Dermis blood vessel endothelial cell (primary cell): ENCODE measurements at regions not wholly inside any gene's neighbourhood (a gene's known extent, or its start where the extent isn't known, plus 50 kb on each side); places are given as distances from the start of the nearest gene placed in this dataset.
"Not testable (repeated sequence)": the region's sequence is repeated elsewhere in the genome, so short reads cannot be mapped to it uniquely, and the experiment has no call there.

Experiments used
- DNase-seq: peaks from one replicate; pipeline ENCODE4 v3.0.0; 2010

DNA sequence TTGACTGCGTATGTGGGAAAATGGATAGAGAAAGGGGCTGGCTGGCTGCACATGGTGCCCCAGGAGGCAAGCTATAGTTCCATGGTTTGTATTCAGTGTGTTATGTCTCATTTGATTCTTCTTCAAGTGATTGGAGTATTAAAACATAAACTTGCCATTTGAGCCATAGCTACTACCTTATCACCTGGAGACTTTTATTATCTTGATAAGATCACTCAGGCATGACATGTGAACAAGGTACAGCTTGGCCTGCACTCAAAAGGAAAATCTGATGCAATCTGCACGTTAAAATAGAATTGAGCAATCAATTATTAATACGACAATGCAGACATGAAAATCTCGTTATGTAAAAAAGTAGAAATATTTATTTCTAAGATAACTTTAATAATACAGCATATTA is 116.9 kb downstream of the RND3 start:
- DNase-seq, result no peak

DNA sequence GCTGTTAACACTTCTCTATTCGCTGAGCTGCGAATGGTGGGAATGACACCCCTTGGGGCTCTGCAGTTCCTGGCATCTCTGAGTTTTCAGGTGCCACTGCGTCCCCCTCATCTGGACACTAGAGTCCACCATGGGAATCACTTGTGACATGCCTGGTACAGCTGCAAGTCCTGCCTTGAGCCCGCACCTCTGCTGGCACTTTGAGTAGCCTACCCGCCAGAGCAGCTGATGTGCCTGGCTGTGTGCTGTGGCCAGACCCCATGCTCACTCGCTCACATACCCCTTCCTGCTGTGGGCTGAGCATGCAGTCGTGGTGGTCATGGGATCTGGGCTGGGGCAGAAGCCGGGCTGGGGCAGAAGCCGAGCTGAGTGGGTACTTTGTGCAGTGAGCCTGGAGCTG is 117.6 kb downstream of the RND3 start:
- DNase-seq, result no peak

DNA sequence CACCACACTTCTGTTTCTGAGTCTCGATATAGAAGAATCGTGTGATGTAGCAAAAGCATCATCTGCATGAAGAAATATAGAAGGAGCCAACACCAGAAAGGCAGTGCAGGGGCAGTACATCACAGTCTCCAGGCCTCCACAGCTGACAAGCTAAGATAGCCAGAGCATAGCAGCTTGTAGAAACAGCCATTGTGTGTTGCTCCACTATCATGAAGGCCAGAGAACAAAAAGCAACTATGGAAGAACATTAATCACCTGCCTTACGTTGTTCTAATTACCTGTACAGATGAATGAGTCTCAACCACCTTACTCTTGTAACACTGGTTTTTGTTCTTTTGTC is 129.0 kb downstream of the RND3 start:
- no peak for DNase-seq

DNA sequence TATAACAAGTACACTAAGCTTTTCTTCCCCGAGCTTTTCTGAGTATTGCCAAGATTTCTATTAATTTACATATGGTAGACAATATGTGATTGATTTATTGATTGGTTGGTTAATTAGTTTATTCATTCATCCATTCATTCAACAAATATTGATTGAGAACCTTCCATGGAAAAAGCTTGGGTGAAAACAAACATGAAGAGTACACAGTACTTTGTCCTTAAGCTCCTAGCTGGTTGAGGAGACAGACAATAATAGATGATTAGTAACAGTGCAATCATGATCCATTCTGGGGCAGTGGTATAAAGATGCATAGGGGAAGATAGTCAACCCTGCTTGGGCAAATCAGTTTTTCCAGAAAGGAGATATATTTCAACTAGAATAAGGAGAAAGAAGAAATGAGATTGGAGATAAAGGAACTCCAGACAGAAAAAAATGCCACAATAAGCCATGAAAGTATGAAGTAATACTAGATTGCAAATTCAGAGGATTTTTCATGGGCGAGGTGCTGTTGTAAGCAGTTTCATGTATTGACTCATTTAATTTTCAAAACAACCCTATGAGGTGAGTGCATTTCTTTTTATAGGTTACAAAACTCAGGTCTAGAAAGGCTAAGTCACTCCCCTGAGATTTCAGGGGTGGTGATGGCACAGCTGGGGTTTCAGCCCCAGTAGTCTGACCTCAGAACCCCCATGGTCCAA is 129.5 kb downstream of the RND3 start:
- no peak for DNase-seq

DNA sequence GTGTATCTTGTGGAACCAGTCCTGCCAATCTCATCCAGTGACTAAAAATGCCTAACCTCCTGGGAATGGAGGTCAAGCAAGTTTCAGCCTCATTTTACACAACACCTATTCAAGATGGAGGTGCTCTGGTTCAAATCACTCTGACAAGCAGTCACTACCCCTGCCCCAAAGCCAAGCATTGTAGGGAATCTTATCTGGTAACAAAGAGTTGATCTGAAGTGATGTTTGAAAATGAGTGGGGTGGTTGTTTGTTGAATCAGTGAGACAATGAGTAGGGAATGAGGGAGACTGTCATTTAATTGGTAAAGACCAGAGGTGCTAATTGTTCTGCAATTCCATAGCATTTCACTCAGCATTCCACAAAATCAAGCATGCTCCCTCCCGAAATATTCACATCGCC is 132.0 kb downstream of the RND3 start:
- DNase-seq, result no peak

DNA sequence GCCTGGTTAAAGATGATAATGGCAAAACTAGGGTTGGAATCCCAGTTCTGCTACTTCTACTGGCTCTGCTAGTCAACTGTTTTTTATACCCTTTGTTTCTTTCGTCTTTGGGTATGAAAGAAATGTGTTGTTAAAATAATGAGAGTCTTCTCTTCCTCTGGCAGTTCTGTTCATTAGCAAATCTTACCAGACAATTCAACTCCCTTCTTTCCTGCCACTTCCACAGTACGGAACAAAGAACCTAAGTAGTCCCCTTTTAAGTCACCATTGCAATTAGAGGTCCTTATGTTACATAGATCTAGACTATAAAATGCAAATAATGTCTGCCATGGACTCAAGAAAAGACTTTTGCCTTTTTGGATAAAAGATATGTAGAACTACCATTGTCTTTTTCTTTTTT is 134.1 kb downstream of the RND3 start:
- no peak for DNase-seq

DNA sequence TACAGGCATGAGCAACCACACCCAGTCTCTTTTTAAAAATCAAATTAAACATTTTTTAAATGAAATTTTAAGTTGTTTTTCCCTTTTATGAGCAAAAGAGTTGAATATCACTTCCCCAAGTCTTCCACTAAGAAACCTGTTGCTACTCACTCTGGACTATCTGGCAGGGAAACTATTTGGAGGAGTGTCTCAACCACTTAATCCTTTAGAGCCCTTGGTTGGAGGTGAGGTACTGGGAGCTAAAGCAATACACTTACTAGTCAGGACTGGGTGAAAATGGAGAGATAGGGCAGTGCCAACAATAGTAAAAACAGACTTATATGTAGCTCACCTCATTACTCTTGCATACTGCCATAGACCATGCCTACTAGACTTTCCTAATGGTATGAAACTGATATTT is 135.5 kb downstream of the RND3 start:
- no peak for DNase-seq

DNA sequence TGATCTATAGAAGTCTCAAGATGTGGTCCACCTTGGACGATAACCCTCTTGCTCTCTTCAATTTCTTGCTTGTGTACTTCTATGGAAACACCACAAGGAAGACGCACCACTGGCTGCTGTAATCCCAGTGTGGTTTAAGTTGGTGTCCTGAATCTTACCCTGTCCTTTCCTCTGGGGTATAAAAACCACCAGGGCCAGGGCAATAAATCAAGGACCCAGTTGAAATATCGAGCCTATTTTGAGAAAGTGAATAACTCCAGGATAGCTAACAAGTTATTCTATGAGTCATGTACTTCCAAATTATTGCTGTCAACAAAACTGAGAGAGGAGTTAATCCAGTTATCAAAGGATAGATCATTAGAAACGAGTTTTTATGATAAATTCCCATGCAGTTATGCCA is 137.0 kb downstream of the RND3 start:
- no peak for DNase-seq

DNA sequence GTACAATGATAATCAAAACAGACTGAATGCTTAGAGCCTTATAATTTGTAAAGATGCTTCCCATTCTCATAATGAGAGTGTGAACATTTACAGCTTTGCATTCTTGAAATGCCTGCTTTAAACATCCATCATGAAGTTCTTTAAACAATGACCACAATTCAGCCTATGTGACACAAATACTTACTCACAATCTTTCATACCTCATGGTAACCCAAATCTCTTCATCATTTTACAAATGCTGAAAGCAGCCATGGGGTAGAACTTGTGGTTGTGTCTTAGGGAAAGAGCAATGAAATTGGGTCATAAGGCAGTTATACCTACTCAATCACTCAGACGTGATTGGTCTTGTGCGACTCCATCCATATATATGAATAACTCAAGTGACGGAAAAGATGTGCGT is 140.7 kb downstream of the RND3 start:
- no peak for DNase-seq

DNA sequence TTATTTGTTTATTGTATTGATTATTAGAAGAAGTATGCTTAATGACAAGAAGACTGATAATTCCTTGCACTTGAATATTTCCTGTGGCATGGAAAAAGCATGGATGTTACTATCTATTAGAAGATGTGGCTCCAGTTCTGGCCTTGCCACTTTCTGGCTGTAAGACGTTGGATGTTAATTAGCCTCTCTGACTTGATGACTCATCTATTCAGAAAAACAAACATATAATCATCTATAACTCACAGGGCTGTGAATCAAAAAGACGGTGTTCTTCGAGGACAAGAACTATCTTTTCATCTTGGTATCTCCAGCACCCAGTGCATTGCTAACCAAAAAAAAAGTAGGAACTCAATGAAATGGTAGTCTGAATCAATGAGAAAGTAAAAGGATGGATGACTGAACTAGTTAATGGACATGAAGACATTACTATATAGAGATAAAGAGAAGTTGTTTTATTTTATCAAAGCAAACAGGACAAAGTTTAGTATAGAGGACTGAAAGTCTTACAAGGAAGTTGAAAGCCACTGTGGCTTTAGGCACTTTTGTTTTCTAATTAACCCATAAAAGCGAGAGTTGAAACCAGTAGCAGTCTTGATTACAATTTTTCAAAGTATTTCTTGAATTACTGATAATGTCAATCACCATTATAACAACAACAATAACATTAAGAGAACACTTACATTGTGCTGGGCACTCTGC is 145.3 kb downstream of the RND3 start:
- DNase-seq, result no peak

DNA sequence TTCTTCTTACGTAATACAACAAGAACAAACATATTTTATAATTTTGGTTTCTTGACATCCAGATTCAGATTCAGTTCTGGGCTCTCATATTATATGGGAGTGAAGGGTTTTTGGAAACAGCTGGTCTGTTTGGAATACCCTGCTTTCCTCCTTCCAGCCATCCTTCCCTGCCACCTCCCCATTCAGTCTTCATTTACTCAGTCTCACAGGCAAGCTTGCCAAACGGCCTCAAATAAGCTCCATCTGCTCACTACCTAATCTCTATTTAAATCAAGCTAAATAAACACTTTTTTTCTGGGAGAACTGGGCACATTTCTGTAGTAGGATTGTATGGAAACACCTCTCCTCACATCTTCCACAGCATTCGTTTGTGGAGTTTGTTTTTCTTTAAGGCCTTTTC is 147.5 kb downstream of the RND3 start:
- no peak for DNase-seq

DNA sequence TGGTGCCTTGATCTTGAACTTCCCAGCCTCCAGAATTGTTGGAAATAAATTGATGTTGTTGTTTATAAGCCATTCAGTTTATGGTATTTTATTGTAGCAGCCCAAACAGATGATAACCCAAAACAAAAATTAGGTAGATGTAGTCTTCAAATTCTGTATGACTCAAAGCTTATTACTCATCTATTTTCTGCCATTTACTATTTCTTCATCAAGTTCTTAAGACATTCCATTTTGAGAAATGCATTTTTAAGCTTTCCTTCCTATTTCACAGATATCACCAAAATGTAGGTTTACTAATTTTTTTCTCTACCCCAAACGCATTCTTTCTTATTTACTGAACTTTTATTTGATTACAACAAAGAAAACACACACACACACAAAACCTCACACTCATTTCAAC is 148.2 kb downstream of the RND3 start:
- DNase-seq, result no peak

DNA sequence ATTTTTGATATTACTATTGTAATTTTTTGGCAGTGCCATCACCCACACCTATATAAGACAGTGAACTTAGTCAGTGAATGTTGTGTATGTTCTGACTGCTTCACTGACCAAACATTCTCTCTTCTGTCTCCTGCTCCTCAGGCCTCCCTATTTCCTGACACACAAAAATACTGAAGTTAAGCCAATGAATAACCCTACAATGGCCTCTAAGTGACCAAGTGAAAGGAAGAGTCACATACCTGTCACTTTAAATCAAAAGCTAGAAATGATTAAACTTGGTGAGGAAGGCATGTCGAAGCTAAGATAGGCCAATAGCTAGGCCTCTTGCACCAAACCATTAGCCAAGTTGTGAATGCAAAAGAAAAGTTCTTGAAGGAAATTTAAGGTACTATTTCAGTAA is 151.9 kb downstream of the RND3 start:
- no peak for DNase-seq

DNA sequence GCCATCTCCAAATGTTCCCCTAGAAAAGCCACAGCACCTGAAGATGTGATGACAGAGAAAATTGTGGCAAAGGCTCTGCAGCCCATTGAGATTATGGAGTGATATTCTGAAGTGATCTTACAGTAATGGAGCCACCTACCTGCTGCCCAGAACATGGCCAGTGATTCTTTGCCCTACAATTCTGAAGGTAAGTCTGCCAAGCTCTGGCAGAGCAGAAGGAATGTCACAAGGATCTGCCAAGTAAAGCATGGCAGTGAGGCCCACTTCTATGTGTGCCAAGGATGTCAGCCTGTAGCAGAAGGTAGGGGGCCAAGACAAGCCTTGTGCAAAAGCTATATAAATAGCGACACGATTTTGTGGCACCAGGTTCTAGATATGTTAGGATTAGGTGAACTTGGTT is 155.1 kb downstream of the RND3 start:
- no peak for DNase-seq

DNA sequence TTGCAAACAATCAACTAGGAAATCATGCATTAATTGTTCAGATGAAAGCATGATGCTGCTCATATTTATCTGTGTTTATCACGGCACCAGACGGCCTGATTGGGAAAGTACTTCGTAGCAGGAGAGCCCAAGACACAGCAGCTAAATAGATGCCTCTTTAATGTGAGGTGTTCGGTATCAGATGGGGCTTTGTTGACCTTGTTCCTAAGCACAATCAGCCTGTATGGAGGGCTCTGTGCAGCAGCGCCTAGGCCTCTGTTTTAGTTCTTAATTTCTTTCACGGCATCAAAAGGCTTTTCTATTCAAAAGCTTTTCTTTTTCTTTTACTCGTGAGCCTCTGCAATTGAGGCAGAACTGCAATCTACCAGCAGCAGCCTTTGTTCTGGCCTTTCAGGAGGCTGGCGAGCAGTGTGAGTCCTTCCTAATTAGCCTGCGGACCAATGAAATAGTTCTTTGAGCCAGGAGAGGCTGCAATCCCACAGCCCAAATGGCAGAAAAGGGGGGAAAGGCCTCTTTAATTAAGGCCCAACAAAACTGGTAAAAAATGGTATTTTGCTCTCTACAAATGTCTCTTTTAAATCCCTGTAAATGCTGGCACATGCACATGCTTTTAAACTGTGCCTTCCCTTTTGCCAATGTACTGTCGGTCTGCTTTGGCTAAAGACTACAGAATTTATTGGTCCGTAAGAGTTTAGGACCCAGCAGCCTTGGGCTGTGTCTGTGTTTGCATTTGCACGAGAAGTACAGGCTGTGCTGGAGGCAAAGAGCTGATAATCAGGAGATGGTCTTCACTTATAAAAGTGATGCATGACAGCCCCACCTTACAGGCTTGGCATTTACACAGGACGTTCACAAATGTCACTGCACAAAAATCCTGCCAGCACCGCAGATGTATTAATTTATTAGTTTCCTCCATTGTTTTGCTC is 159.6 kb downstream of the RND3 start:
- no peak for DNase-seq

DNA sequence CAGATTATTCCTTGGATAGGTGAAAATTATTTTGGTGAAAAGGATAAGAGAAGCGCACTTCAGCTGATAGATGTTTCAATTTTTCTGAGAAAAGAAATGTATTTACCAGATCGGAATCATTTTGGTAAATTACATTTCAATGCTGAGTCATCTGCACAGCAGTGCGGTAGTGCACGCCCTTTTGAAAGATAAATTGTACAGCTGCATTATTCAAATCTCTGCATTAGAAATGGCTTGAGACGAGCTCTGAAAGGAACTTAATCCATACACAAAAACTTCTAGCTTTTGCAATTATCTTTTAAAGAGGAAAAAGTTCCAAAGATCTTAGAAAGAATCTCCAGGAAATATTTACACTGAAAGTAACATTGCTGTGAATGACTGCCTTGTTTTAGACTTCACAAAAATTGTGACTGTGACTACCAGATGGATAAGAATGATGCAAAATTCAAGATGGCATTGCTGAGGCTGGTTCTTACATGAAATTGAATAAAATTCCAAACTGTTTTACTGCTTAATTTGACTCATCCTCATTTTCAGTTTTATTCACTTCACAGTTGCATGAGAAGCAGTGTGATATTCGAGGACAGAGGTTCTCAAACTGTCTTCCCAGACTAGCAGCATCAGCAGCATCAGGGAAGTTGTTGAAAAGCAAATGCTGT is 161.7 kb downstream of the RND3 start:
- DNase-seq, result no peak

DNA sequence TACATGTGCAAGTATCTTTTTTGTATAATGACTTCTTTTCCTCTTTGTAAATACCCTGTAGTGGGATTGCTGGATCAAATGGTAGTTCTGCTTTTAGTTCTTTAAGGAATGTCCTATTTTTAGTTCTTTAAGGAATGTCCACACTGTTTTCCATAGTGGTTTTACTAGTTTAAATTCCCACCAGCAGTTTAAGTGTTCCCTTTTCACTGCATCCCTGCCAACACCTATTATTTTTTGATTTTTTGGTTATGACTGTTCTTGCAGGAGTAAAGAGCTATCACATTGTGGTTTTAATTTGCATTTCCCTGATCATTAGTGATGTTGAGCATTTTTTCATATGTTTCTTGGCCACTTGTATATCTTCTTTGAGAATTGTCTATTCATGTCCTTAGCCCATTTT is 164.4 kb downstream of the RND3 start:
- not testable (repeated sequence) for DNase-seq

DNA sequence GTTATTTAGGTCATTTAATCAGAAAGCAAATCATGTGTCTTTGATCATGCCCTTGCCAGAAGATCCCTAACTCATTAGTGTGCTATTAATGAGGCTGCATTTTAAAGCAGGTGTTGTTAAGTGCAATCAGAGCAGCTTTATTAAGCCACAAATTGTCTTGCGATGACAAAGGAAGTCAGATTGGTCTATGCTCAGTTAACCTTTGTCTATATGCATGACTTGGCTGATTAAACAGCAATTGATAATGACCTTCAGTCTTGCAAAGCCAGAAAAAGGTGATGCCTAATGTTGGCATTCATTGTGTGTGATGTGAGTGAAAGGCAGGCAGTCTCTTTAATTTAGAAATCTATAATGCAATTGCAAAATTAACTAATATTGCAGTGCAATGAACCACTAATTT is 166.9 kb downstream of the RND3 start:
- no peak for DNase-seq

DNA sequence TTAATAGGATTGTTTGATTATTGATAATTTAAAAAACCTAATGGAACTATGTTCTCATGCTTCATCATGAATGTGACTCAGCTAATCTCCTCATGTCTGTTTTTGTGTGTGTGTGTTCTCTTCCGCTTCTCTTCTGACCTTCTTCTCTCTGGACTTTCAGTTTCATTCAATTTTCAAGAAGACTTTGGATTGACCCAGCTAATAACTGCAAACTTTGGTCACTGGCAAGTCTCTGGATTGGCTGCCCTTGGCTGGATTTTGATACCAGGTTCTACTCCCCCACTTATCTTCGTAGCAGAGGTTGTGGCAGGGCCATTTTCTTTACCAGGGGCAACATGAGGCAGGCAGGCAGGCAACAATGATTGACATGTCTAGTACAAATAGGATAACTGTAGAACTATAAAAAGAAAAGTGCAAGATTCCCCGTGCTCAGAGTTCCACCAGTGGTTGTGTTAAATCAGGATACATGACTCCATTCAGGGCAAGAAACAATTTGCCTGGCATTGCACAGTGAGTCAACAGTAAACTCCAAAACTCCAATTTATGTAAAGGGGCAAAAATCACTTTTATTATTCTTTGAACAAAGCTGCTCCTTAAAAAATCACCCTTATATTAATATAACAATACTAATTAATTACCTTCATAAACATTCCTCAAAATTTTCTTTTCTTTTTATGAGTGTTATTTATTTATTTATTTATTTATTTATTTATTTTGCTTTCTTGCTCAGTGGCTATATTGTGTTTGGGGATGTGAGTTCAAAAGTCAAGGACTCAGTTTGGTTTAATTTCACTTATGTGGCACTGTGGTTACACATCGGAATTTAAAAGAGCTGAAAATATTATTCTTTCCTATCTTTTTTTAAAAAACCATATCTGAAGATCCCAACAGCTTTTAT is 167.6 kb downstream of the RND3 start:
- no peak for DNase-seq

DNA sequence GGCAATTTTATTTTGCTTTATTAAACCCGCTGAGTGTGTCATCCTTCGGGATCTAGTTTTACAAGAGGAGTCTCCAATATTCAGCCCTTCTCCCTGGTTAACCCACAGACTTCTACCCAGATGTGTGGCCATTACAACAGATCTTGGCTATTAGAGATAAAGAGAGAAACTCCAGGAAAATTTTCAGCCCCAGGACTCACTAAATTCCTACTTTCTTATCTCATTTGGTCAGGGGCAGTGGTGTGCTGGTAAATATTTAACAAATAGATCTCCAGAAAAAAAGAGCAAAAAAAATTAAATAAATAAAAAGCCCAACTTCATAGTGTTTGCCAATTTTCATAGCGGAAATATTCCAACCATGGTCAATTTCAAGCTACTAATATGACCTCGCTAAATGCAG is 168.4 kb downstream of the RND3 start:
- DNase-seq, result no peak

DNA sequence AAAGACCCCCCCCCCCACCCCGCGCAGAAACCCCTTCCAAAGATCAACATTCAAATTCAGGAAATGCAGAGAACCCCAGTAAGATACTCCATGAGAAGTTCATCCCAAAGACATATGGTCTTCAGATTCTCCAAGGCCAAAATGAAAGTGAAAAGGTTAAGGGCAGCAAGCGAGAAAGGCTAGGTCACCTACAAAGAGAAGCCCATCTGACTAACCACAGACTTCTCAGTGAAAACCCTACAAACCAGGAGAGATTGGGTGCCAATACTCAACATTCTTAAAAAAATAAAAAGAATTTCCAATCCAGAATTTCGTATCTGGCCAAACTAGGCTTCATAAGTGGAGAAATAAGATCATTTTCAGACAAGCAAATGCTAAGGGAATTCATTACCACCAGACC is 175.2 kb downstream of the RND3 start:
- DNase-seq, result no peak
